ENCODE measurements at regions not wholly inside any gene's neighbourhood (a gene's known extent, or its start where the extent isn't known, plus 50 kb on each side); places are given as distances from the start of the nearest gene placed in this dataset.

DNA sequence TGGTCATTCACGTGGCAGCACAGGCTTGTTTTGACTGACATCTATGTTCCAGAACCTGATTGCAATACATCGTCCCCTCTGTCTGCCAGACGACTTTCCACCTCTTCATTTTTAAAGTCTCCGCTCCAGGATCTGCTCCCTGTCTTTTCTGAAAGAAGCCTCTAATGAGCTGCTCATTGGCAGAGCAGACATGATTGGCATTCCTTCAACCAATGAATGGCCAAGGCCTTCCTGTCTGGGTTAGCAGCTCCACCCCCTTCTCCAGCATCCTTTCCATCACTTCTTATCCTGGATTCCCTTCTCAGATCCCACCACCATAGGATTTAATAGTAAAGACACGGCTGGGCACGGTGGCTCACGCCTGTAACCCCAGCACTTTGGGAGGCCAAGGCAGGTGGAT, 202.7 kb upstream of the KLF3 start:
- no peaks in the 10 kb centered on the region for H3K36me3 ChIP-seq
- H3K27me3 ChIP-seq (replicated peaks in 1 of 7): no peaks in the 10 kb centered on the region
- DNase-seq: no peak

DNA sequence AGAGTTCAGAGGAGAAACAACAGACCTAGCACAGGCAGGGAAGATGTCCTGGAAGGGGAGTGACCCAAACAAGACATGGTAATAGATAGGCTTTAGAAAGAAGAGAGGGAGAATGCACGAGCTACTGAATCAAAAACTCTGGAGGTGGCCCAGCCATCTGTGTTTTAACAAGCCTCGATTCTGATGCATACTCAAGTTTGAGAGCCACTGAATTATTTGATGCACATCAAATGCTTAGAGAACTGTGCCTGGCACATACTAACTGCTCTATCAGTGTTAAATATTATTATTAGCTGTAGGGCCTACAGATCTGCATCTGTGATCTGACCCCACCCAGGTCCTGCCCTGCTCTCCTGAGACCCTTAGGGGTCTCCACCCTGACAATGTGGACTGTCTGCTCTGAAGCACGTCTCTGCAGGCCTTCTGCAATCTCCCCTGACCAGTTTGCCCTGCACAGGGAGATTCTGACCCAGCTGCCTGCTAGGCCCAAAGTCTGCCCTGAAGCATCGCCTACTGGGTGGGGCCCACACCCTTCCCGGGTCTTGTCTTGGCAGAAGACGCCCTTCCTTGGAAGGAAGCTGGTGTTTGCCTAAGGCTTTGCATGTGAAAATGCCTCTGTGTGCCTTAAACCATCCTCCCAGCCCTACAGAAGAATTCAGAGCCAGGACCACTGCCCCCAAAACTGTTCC, 201.5 kb upstream of the KLF3 start:
- TF ChIP-seq, protein P1, sequence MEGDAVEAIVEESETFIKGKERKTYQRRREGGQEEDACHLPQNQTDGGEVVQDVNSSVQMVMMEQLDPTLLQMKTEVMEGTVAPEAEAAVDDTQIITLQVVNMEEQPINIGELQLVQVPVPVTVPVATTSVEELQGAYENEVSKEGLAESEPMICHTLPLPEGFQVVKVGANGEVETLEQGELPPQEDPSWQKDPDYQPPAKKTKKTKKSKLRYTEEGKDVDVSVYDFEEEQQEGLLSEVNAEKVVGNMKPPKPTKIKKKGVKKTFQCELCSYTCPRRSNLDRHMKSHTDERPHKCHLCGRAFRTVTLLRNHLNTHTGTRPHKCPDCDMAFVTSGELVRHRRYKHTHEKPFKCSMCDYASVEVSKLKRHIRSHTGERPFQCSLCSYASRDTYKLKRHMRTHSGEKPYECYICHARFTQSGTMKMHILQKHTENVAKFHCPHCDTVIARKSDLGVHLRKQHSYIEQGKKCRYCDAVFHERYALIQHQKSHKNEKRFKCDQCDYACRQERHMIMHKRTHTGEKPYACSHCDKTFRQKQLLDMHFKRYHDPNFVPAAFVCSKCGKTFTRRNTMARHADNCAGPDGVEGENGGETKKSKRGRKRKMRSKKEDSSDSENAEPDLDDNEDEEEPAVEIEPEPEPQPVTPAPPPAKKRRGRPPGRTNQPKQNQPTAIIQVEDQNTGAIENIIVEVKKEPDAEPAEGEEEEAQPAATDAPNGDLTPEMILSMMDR (IDR thresholded peaks at IDR 0.05 in 8 of 11, conservative IDR thresholded peaks at IDR 0.05 in 3 of 11): no peak
- TF ChIP-seq POLR2AphosphoS5 (IDR thresholded peaks at IDR 0.05) (no peak), POLR2A (IDR thresholded peaks at IDR 0.05) (no peak)
- DNase-seq: no peak
- 79 to 89% (median 84%) methylated on average over 6 of the region's 6 CpGs for WGBS, 5 donors
- Histone ChIP-seq H3K36me3 (no peaks in the 10 kb centered on the region), H3K27me3 (replicated peaks in 1 of 7) (no peaks in the 10 kb centered on the region), H3K4me1 (no peaks in the 10 kb centered on the region), H3K9me3 (peaks cover 0 to 12% (median 8%) of the 10 kb centered on the region in 8 donors), H3K27ac (no peak overlapping the region), H3K4me3 (no peak overlapping the region)
- intact Hi-C loops (cut with DNase I; ENCODE audit: low total_unique reads): no loop called here

More for the DNA sequence above, 202.7 kb upstream of the KLF3 start:
- intact Hi-C loops (cut with DNase I; ENCODE audit: low total_unique reads): no loop called here
- WGBS, 5 donors: 89 to 93% (median 91%) methylated on average over 7 of the region's 7 CpGs
- no peak overlapping the region for H3K4me3 ChIP-seq
- no peak overlapping the region for H3K27ac ChIP-seq
- peaks cover 0 to under 1% (median 0%) of the 10 kb centered on the region in 8 donors for H3K9me3 ChIP-seq
- no peaks in the 10 kb centered on the region for H3K4me1 ChIP-seq
- TF ChIP-seq POLR2A (IDR thresholded peaks at IDR 0.05): no peak
- TF ChIP-seq, protein P1 (IDR thresholded peaks at IDR 0.05 in 8 of 11, conservative IDR thresholded peaks at IDR 0.05 in 3 of 11): no peak
- TF ChIP-seq POLR2AphosphoS5 (IDR thresholded peaks at IDR 0.05): no peak

DNA sequence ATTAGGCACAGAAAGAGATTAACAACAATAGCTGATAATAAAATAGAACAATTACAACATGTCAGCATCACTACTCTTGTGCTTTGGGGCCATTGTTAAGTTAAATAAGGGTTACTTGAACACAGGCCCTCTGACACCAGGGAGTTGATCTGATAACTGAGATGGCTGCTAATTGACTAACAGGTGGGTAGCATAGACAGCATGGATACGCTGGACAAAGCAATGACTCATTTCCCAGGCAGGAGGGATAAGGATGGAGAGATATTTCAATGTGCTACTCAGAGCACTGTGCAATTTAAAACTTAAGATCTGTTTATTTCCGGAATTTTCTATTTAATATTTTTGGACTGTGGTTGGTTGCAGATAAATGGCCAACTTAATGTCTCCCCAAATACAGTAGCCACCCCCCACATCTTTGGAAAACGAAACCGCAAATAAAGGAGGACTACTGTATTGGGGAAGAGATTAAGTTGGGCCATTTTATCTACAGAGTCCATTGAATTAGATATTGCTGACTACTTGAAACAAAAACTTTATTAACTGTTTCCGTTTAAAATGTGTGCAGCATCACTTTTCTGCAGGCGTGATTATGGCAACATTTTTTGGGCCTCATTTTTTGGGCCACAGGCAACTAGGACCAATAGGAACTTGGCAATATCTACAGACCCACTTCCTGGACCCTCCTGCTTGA, 200.6 kb upstream of the KLF3 start:
- no peaks in the 10 kb centered on the region for H3K4me1 ChIP-seq
- TF ChIP-seq POLR2A (IDR thresholded peaks at IDR 0.05) (no peak), POLR2AphosphoS5 (IDR thresholded peaks at IDR 0.05) (no peak)
- TF ChIP-seq, protein P1 (IDR thresholded peaks at IDR 0.05 in 8 of 11, conservative IDR thresholded peaks at IDR 0.05 in 3 of 11): no peak
- no peaks in the 10 kb centered on the region for H3K27me3 ChIP-seq (replicated peaks in 1 of 7)
- WGBS, 5 donors: 91 to 98% (median 95%) methylated on average over 6 of the region's 6 CpGs
- DNase-seq: no peak
- no peak overlapping the region for H3K4me3 ChIP-seq
- H3K27ac ChIP-seq: no peak overlapping the region
- no peaks in the 10 kb centered on the region for H3K36me3 ChIP-seq
- peaks cover 0 to 17% (median 10%) of the 10 kb centered on the region in 8 donors for H3K9me3 ChIP-seq
- intact Hi-C loops (cut with DNase I; ENCODE audit: low total_unique reads): no loop called here

DNA sequence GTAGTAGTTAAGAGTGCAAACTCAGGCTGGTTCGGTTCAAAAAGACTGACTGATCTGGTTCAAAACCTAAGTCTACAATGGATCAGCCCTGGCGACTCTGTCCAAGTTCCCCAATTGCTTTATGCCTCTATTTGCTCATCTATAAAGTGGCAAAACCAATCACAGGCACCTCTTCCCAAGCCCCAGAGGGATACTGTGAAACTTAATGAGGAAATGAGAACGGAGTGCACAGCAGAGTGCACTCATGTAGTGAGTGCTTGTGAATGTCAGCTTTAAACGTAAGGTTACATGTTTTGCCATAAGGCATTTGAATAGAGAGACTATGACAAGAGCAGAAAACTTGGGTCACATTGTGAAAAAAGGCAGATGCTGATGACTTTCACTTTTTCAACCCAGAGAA, 199.7 kb upstream of the KLF3 start:
- no peak for DNase-seq
- WGBS, 5 donors: 71 to 79% (median 77%) methylated on average over 4 of the region's 4 CpGs
- no peak overlapping the region for H3K4me3 ChIP-seq
- peaks cover 0 to 17% (median 10%) of the 10 kb centered on the region in 8 donors for H3K9me3 ChIP-seq
- no peaks in the 10 kb centered on the region for H3K36me3 ChIP-seq
- TF ChIP-seq, protein P1 (IDR thresholded peaks at IDR 0.05 in 8 of 11, conservative IDR thresholded peaks at IDR 0.05 in 3 of 11): no peak
- intact Hi-C loops (cut with DNase I; ENCODE audit: low total_unique reads): no loop called here
- H3K27ac ChIP-seq: no peak overlapping the region
- H3K27me3 ChIP-seq (replicated peaks in 1 of 7): no peaks in the 10 kb centered on the region
- H3K4me1 ChIP-seq: no peaks in the 10 kb centered on the region

Measured in spleen (tissue), 11 donors.